H1 (cell line): ENCODE measurements at regions not wholly inside any gene's neighbourhood (a gene's known extent, or its start where the extent isn't known, plus 50 kb on each side); places are given as distances from the start of the nearest gene placed in this dataset.

Source experiments
- CTCF ChIA-PET: fragments of 300-600 bp; sonication (Branson Sonifier 250); formaldehyde crosslinking; loops from one replicate; lab custom pipeline; 2021; ENCODE audit not compliant: partially characterized antibody; lab: Charles Lee
- POLR2A ChIA-PET: fragments of 300-600 bp; sonication (Branson Sonifier 250); formaldehyde crosslinking; loops from one replicate; lab custom pipeline; 2021; ENCODE audit warnings: inconsistent platforms; ENCODE audit not compliant: partially characterized antibody; lab: Charles Lee
- DNase-seq, 2 experiments: peaks; one replicate each; pipeline versions ENCODE4 v3.0.0 to v3.0.0-alpha.2; 2010 to 2022; ENCODE audit warnings: low spot score in 2 of 2, low read depth in 1 of 2, mixed read lengths in 1 of 2
- FAIRE-seq: peaks from 2 replicates; lab custom pipeline; 2011; peaks lifted over from hg19 to GRCh38; lab: Jason Lieb, UNC
- H2AFZ ChIP-seq: 2 replicates; pipeline ENCODE4 v1.8.1; 2012; ENCODE audit warnings: low read length, inconsistent platforms
- H2AK5ac ChIP-seq: 2 replicates; pipeline ENCODE4 v1.6.1; 2013; ENCODE audit warnings: low read depth, low read length
- H2BK120ac ChIP-seq: replicated peaks from 2 replicates; pipeline ENCODE3; 2013; ENCODE audit warnings: low read depth, low read length, inconsistent platforms
- H2BK12ac ChIP-seq: 2 replicates; pipeline ENCODE4 v1.6.1; 2013; ENCODE audit warnings: low read depth, low read length
- H2BK15ac ChIP-seq: 2 replicates; pipeline ENCODE4 v1.6.1; 2013; ENCODE audit warnings: low read length
- H2BK20ac ChIP-seq: 2 replicates; pipeline ENCODE4 v1.6.1; 2013; ENCODE audit warnings: low read length
- H2BK5ac ChIP-seq: 2 replicates; pipeline ENCODE4 v1.6.1; 2013; ENCODE audit warnings: low read depth, low read length
- H3K14ac ChIP-seq: 2 replicates; pipeline ENCODE4 v1.6.1; 2013; ENCODE audit warnings: inconsistent platforms; ENCODE audit not compliant: insufficient read length
- H3K18ac ChIP-seq: 2 replicates; pipeline ENCODE4 v1.6.1; 2013; ENCODE audit warnings: low read length; ENCODE audit errors: extremely low read depth
- H3K23ac ChIP-seq: 2 replicates; pipeline ENCODE4 v1.6.1; 2013; ENCODE audit warnings: inconsistent platforms; ENCODE audit not compliant: insufficient read length
- H3K23me2 ChIP-seq: 2 replicates; pipeline ENCODE4 v1.6.1; 2013; ENCODE audit warnings: low read depth, low read length
- H3K27ac ChIP-seq: 2 replicates; pipeline ENCODE4 v1.6.1; 2011; ENCODE audit warnings: low read depth, low read length, inconsistent platforms
- H3K27me3 ChIP-seq, 4 experiments: replicated peaks in 1 of 4; 1 replicate in 1 of 4; 2 replicates in 3 of 4; pipeline versions ENCODE4 v1.6.1 to v1.8.1; 2011 to 2013; ENCODE audit warnings: low read length in 3 of 4, mild to moderate bottlenecking in 3 of 4, inconsistent platforms in 2 of 4, mixed read lengths in 2 of 4, moderate library complexity in 1 of 4; ENCODE audit not compliant: control insufficient read depth in 3 of 4, insufficient read depth in 3 of 4; ENCODE audit errors: extremely low read depth in 1 of 4
- H3K36me3 ChIP-seq, 4 experiments: 2 replicates each; pipeline versions ENCODE4 v1.6.1 to v1.8.1; 2011 to 2013; ENCODE audit warnings: mild to moderate bottlenecking in 4 of 4, low read length in 3 of 4, moderate library complexity in 2 of 4, control low read depth in 1 of 4, inconsistent platforms in 1 of 4; ENCODE audit not compliant: insufficient read depth in 4 of 4, control insufficient read depth in 2 of 4
- H3K4ac ChIP-seq: replicated peaks from 2 replicates; pipeline ENCODE3; 2013; ENCODE audit warnings: low read length, low read depth, mixed read lengths, inconsistent platforms; ENCODE audit not compliant: insufficient read length
- H3K4me1 ChIP-seq, 4 experiments: replicated peaks in 1 of 4; 1 replicate in 1 of 4; 2 replicates in 3 of 4; pipeline versions ENCODE4 v1.6.1 to v1.8.1; 2011 to 2013; ENCODE audit warnings: low read length in 3 of 4, inconsistent platforms in 2 of 4, mixed read lengths in 1 of 4; ENCODE audit not compliant: insufficient read depth in 4 of 4, control insufficient read depth in 3 of 4
- H3K4me2 ChIP-seq, 2 experiments: 2 replicates each; pipeline versions ENCODE4 v1.6.1 to v1.8.1; 2011 to 2013; ENCODE audit warnings: low read depth in 2 of 2, low read length in 2 of 2, control low read depth in 1 of 2, inconsistent platforms in 1 of 2, mild to moderate bottlenecking in 1 of 2; ENCODE audit not compliant: insufficient read depth in 1 of 2
- H3K4me3 ChIP-seq, 4 experiments: fragments of 200-600, 300-600 bp in 1 of 4; sonication (generic), shearing (Covaris generic), sonication (Bioruptor Twin) in 1 of 4; 2 replicates each; pipeline versions ENCODE4 v1.5.1 to v1.8.1; 2011 to 2016; ENCODE audit warnings: low read length in 4 of 4, low read depth in 3 of 4, control low read depth in 2 of 4, inconsistent platforms in 2 of 4, mild to moderate bottlenecking in 2 of 4, mixed read lengths in 1 of 4, moderate library complexity in 1 of 4; ENCODE audit not compliant: insufficient read depth in 2 of 4; ENCODE audit errors: extremely low read depth in 1 of 4
- H3K56ac ChIP-seq: replicated peaks from 2 replicates; pipeline ENCODE3; 2013; ENCODE audit warnings: low read depth, mild to moderate bottlenecking, mixed read lengths, low read length, inconsistent platforms; ENCODE audit not compliant: insufficient read length
- H3K79me1 ChIP-seq: 2 replicates; pipeline ENCODE4 v1.6.1; 2013; ENCODE audit warnings: low read depth, low read length, control low read depth
- H3K79me2 ChIP-seq, 2 experiments: 2 replicates each; pipeline versions ENCODE4 v1.6.1 to v1.8.1; 2012 to 2013; ENCODE audit warnings: low read length in 2 of 2, mild to moderate bottlenecking in 2 of 2, inconsistent platforms in 1 of 2; ENCODE audit not compliant: insufficient read depth in 2 of 2, control insufficient read depth in 1 of 2
- H3K9ac ChIP-seq, 4 experiments: replicated peaks in 1 of 4; 1 replicate in 1 of 4; 2 replicates in 3 of 4; pipeline versions ENCODE4 v1.6.1 to v1.8.1; 2011 to 2013; ENCODE audit warnings: low read depth in 3 of 4, low read length in 3 of 4, control low read depth in 2 of 4, mild to moderate bottlenecking in 2 of 4, moderate library complexity in 2 of 4, inconsistent platforms in 1 of 4; ENCODE audit errors: extremely low read depth in 1 of 4
- H3K9me3 ChIP-seq, 2 experiments: 2 replicates each; pipeline versions ENCODE4 v1.6.1 to v1.8.1; 2012 to 2013; ENCODE audit warnings: mild to moderate bottlenecking in 2 of 2, moderate library complexity in 2 of 2, control low read depth in 1 of 2, inconsistent platforms in 1 of 2, low read depth in 1 of 2, low read length in 1 of 2, mixed read lengths in 1 of 2; ENCODE audit not compliant: insufficient read depth in 2 of 2
- H4K20me1 ChIP-seq, 2 experiments: replicated peaks in 1 of 2; 2 replicates each; pipeline versions ENCODE3 to v1.8.1; 2011 to 2013; ENCODE audit warnings: inconsistent platforms in 2 of 2, low read length in 2 of 2, mild to moderate bottlenecking in 1 of 2; ENCODE audit not compliant: insufficient read depth in 2 of 2, control insufficient read depth in 1 of 2
- H4K5ac ChIP-seq: 2 replicates; pipeline ENCODE4 v1.6.1; 2013; ENCODE audit warnings: low read length, low read depth, mixed read lengths, inconsistent platforms; ENCODE audit not compliant: insufficient read length
- H4K8ac ChIP-seq: 2 replicates; pipeline ENCODE4 v1.8.0; 2013; ENCODE audit warnings: mild to moderate bottlenecking, moderate library complexity, low read length, inconsistent platforms; ENCODE audit not compliant: insufficient read depth; ENCODE audit errors: extremely low read depth
- H4K91ac ChIP-seq: replicated peaks from 2 replicates; pipeline ENCODE3; 2013; ENCODE audit warnings: low read length, mixed read lengths, inconsistent platforms; ENCODE audit not compliant: insufficient read length
- BCL11A ChIP-seq, 2 experiments: IDR thresholded peaks; one replicate each; pipeline ENCODE4 v1.6.1; 2011; ENCODE audit warnings: low read depth in 2 of 2, low read length in 2 of 2, mild to moderate bottlenecking in 2 of 2
- BRCA1 ChIP-seq: IDR thresholded peaks from 2 replicates; pipeline ENCODE4 v1.6.1; 2012; ENCODE audit warnings: low read depth, low read length, improper control_type of control experiment
- FOSL1 ChIP-seq: IDR thresholded peaks from 2 replicates; pipeline ENCODE4 v1.6.1; 2011; ENCODE audit warnings: mild to moderate bottlenecking, low read depth, low read length, moderate library complexity; ENCODE audit not compliant: insufficient read depth
- HDAC2 ChIP-seq, 2 experiments: fragments of 300-600 bp in 1 of 2; sonication (generic) in 1 of 2; IDR thresholded peaks; 2 replicates each; pipeline ENCODE4 v1.6.1; 2011 to 2012; ENCODE audit warnings: low read depth in 2 of 2, low read length in 2 of 2, mild to moderate bottlenecking in 2 of 2, moderate library complexity in 2 of 2, borderline replicate concordance in 1 of 2, inconsistent platforms in 1 of 2
- HDAC6 ChIP-seq: IDR thresholded peaks from one replicate; pipeline ENCODE4 v1.7.1; 2012; ENCODE audit warnings: low read depth, mild to moderate bottlenecking, inconsistent platforms, low read length, moderate library complexity
- KDM4A ChIP-seq: IDR thresholded peaks from one replicate; pipeline ENCODE4 v1.7.1; 2012; ENCODE audit warnings: low read depth, mild to moderate bottlenecking, moderate library complexity, low read length, inconsistent platforms; ENCODE audit not compliant: severe bottlenecking
- KDM5A ChIP-seq: fragments of 200-600 bp; IDR thresholded peaks from 2 replicates; pipeline ENCODE4 v1.7.1; 2012; ENCODE audit warnings: mild to moderate bottlenecking, low read length, inconsistent platforms, mixed read lengths
- RAD21 ChIP-seq, 2 experiments: IDR thresholded peaks in 1 of 2; conservative IDR thresholded peaks in 1 of 2; 2 replicates each; pipeline ENCODE4 v1.6.1; 2011; ENCODE audit warnings: low read depth in 2 of 2, low read length in 2 of 2, improper control_type of control experiment in 1 of 2, inconsistent platforms in 1 of 2, mild to moderate bottlenecking in 1 of 2, moderate library complexity in 1 of 2
- RFX5 ChIP-seq: IDR thresholded peaks from 2 replicates; pipeline ENCODE4 v1.6.1; 2011; ENCODE audit warnings: low read depth, low read length, improper control_type of control experiment, borderline replicate concordance
- SIRT6 ChIP-seq: IDR thresholded peaks from one replicate; pipeline ENCODE4 v1.7.1; 2012; ENCODE audit warnings: low read length, inconsistent platforms
- SIX5 ChIP-seq: IDR thresholded peaks from 2 replicates; pipeline ENCODE4 v1.6.1; 2011; ENCODE audit warnings: mild to moderate bottlenecking, low read depth, low read length
- SRF ChIP-seq: IDR thresholded peaks from 2 replicates; pipeline ENCODE4 v1.6.1; 2011; ENCODE audit warnings: mild to moderate bottlenecking, low read depth, low read length, moderate library complexity
- SUZ12 ChIP-seq: fragments of 200-600 bp; sonication (generic); IDR thresholded peaks from 2 replicates; pipeline ENCODE4 v1.6.1; 2012; ENCODE audit warnings: mild to moderate bottlenecking, inconsistent platforms, low read length, moderate library complexity, mixed read lengths
- WGBS, 2 experiments: shearing (Covaris generic) in 1 of 2; methylation state at CpG; one replicate each; pipeline versions ENCODE4 v1.1.6 to v1.1.7; 2013 to 2015; ENCODE audit warnings: low lambda C conversion rate in 2 of 2, mixed read lengths in 2 of 2, inconsistent platforms in 1 of 2, low coverage in 1 of 2, missing lambda C conversion rate in 1 of 2; ENCODE audit not compliant: insufficient replicate concordance in 2 of 2, insufficient coverage in 1 of 2, insufficient read length in 1 of 2; ENCODE audit errors: extremely low coverage in 1 of 2, missing lambda C conversion rate in 1 of 2; 5-methylcytosine and 5-hydroxymethylcytosine counted together
- TF ChIP-seq, protein P1 (sequence below): IDR thresholded peaks from 2 replicates; pipeline ENCODE4 v1.6.1; 2011; ENCODE audit warnings: low read length, improper control_type of control experiment

GRCh38 chr17:53428913-53429312 lies 393.8 kb upstream of the KIF2B start:
- H2BK12ac ChIP-seq: no peak overlapping the region
- no peak overlapping the region for H4K5ac ChIP-seq
- peaks cover 20 to 23% of the 10 kb centered on the region in 2 experiments for H3K9me3 ChIP-seq
- no peak overlapping the region for H2BK20ac ChIP-seq
- no peak overlapping the region for H3K14ac ChIP-seq
- no peaks in the 10 kb centered on the region for H3K79me1 ChIP-seq
- no peak overlapping the region for H3K56ac ChIP-seq
- ChIA-PET POLR2A (no interaction called here), CTCF (no interaction called here)
- no peak overlapping the region for H2BK15ac ChIP-seq
- H3K4me1 ChIP-seq: peaks cover 0 to 11% (median 0%) of the 10 kb centered on the region in 4 experiments; a peak in 1 of 7 replicates
- no peak overlapping the region for H2BK120ac ChIP-seq
- H4K91ac ChIP-seq: no peak overlapping the region
- no peaks in the 10 kb centered on the region for H3K79me2 ChIP-seq
- H3K4me2 ChIP-seq: no peak overlapping the region
- peaks cover 0 to 23% (median 5%) of the 10 kb centered on the region in 4 experiments; a peak in 3 of 8 replicates for H3K36me3 ChIP-seq
- no peak overlapping the region; the same call in 1 of the 2 replicates for H2AK5ac ChIP-seq
- H3K4me3 ChIP-seq: no peak overlapping the region
- no peak overlapping the region for H3K27ac ChIP-seq
- no peaks in the 10 kb centered on the region for H3K27me3 ChIP-seq
- DNase-seq (no peak), FAIRE-seq (no peak)
- no peaks in the 10 kb centered on the region for H4K20me1 ChIP-seq
- no peak overlapping the region for H2AFZ ChIP-seq
- H3K4ac ChIP-seq: no peak overlapping the region
- no peak overlapping the region for H2BK5ac ChIP-seq
- H3K9ac ChIP-seq: no peak overlapping the region
- 20% methylated on average over 1 of the region's 1 CpG; no CpG with 5 or more reads in 1 of the 2 experiments for WGBS, 2 experiments
- H3K23me2 ChIP-seq: no peaks in the 10 kb centered on the region
- no peak overlapping the region for H3K23ac ChIP-seq
- H4K8ac ChIP-seq: no peak overlapping the region
- no peak overlapping the region for H3K18ac ChIP-seq
- no peak for TF ChIP-seq SRF
- no peak for TF ChIP-seq BCL11A (IDR thresholded peaks at IDR 0.05; ENCODE audit: low read depth in 2 of 2, low read length in 2 of 2)
- no peak for TF ChIP-seq RFX5
- TF ChIP-seq HDAC2 (IDR thresholded peaks at IDR 0.05; ENCODE audit: borderline replicate concordance in 1 of 2, low read depth in 2 of 2, low read length in 2 of 2): no peak
- TF ChIP-seq RAD21 (IDR thresholded peaks at IDR 0.05 in 1 of 2, conservative IDR thresholded peaks at IDR 0.05 in 1 of 2; ENCODE audit: low read depth in 2 of 2, low read length in 2 of 2): no peak
- TF ChIP-seq SIX5: no peak
- TF ChIP-seq BRCA1: no peak
- TF ChIP-seq KDM5A: no peak
- no peak for TF ChIP-seq KDM4A
- TF ChIP-seq SIRT6: no peak
- no peak for TF ChIP-seq SUZ12
- no peak for TF ChIP-seq HDAC6
- TF ChIP-seq, protein P1, sequence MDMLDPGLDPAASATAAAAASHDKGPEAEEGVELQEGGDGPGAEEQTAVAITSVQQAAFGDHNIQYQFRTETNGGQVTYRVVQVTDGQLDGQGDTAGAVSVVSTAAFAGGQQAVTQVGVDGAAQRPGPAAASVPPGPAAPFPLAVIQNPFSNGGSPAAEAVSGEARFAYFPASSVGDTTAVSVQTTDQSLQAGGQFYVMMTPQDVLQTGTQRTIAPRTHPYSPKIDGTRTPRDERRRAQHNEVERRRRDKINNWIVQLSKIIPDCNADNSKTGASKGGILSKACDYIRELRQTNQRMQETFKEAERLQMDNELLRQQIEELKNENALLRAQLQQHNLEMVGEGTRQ: no peak
- TF ChIP-seq FOSL1: no peak
